NB4 (cell line): ENCODE measurements at regions not wholly inside any gene's neighbourhood (a gene's known extent, or its start where the extent isn't known, plus 50 kb on each side); places are given as distances from the start of the nearest gene placed in this dataset.

ENCODE experiments used
- MAX ChIP-seq: IDR thresholded peaks from 2 replicates; pipeline ENCODE4 v1.6.1; 2011; ENCODE audit warnings: low read depth, low read length
- POLR2A ChIP-seq: IDR thresholded peaks from 2 replicates; pipeline ENCODE4 v1.6.1; 2011; ENCODE audit warnings: mild to moderate bottlenecking; ENCODE audit not compliant: insufficient read length; ENCODE audit errors: extremely low read depth
- TF ChIP-seq, protein P1 (sequence below): IDR thresholded peaks from one replicate; pipeline ENCODE4 v1.5.1; 2012; ENCODE audit warnings: low read depth, low read length

- TF ChIP-seq POLR2A (no peak), MAX (no peak)
- TF ChIP-seq, protein P1, sequence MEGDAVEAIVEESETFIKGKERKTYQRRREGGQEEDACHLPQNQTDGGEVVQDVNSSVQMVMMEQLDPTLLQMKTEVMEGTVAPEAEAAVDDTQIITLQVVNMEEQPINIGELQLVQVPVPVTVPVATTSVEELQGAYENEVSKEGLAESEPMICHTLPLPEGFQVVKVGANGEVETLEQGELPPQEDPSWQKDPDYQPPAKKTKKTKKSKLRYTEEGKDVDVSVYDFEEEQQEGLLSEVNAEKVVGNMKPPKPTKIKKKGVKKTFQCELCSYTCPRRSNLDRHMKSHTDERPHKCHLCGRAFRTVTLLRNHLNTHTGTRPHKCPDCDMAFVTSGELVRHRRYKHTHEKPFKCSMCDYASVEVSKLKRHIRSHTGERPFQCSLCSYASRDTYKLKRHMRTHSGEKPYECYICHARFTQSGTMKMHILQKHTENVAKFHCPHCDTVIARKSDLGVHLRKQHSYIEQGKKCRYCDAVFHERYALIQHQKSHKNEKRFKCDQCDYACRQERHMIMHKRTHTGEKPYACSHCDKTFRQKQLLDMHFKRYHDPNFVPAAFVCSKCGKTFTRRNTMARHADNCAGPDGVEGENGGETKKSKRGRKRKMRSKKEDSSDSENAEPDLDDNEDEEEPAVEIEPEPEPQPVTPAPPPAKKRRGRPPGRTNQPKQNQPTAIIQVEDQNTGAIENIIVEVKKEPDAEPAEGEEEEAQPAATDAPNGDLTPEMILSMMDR = no peak
Observed at GRCh38 chr3:66554178-66554577, 53.4 kb upstream of the LRIG1 start.
